Motor neuron (in vitro differentiated cells): ENCODE measurements at regions not wholly inside any gene's neighbourhood (a gene's known extent, or its start where the extent isn't known, plus 50 kb on each side); places are given as distances from the start of the nearest gene placed in this dataset.
A peak's percentile ranks its signal among the peaks of the same experiment; 100 is the strongest.

ENCODE experiments used
- ATAC-seq, 8 experiments: fragments of 200-7000 bp; cut with Tn5 transposase; replicated peaks in 6 of 8; 2 replicates each; pipeline ENCODE4 v1.8.0; 2021; ENCODE audit warnings: mild to moderate bottlenecking in 8 of 8, moderate library complexity in 8 of 8
- H3K27ac ChIP-seq, 2 donors: fragments of 250-450 bp; sonication (Bioruptor Pico); 2 replicates each; pipeline ENCODE4 v1.9.0; 2021; ENCODE audit warnings: antibody characterized with exemption in 2 of 2, mild to moderate bottlenecking in 2 of 2, moderate library complexity in 1 of 2
- H3K4me1 ChIP-seq, 2 donors: fragments of 250-450 bp; sonication (Bioruptor Pico); replicated peaks in 1 of 2; 2 replicates each; pipeline ENCODE4 v1.6.1; 2021; ENCODE audit warnings: antibody characterized with exemption in 2 of 2, mild to moderate bottlenecking in 2 of 2, moderate library complexity in 1 of 2
- H3K4me3 ChIP-seq, 5 donors: fragments of 250-450 bp; sonication (Bioruptor Pico); 2 replicates each; pipeline ENCODE4 v1.9.0; 2021; ENCODE audit warnings: antibody characterized with exemption in 5 of 5, mild to moderate bottlenecking in 5 of 5, moderate library complexity in 4 of 5
- WGBS, 10 experiments: fragments of 450-650 bp; shearing (Covaris generic); methylation state at CpG; one replicate each; pipeline ENCODE4 v1.0.0; 2022; 5-methylcytosine and 5-hydroxymethylcytosine counted together
- in situ Hi-C, 9 experiments: fragments of 400-800 bp; cut with MboI; loops; one replicate each; pipeline ENCODE4 v1.15.0; 2021; ENCODE audit warnings: low sequenced_read_pairs in 9 of 9, low pct_unique_long_range_greater_than_20kb in 2 of 9; ENCODE audit not compliant: unreplicated experiment in 9 of 9

- no peak for ATAC-seq
- WGBS, 10 experiments: 40 to 100% (median 75%) methylated on average over 1 to 6 of the region's 6 CpGs
- Histone ChIP-seq H3K4me1 (no peaks in the 10 kb centered on the region), H3K27ac (no peak overlapping the region), H3K4me3 (no peak overlapping the region)
- in situ Hi-C loops: no loop called here
Measured at GRCh38 chr11:109984634-109985289, 108.4 kb upstream of the ZC3H12C start.

GRCh38 chr11:109986488-109986887 lies 106.7 kb upstream of the ZC3H12C start:
- Histone ChIP-seq H3K4me3 (no peak overlapping the region), H3K4me1 (no peaks in the 10 kb centered on the region), H3K27ac (no peak overlapping the region)
- 67 to 100% (median 81%) methylated on average over 1 of the region's 1 CpG; no CpG with 5 or more reads in 4 of the 10 experiments for WGBS, 10 experiments
- no peak for ATAC-seq
- in situ Hi-C loops: no loop called here

GRCh38 chr11:109991835-109992234 lies 101.4 kb upstream of the ZC3H12C start:
- Histone ChIP-seq H3K27ac (no peak overlapping the region), H3K4me1 (no peaks in the 10 kb centered on the region), H3K4me3 (no peak overlapping the region)
- in situ Hi-C loops: no loop called here
- WGBS, 10 experiments: 20 to 100% (median 91%) methylated on average over 1 of the region's 1 CpG; no CpG with 5 or more reads in 1 of the 10 experiments
- no peak for ATAC-seq

- H3K27ac ChIP-seq: no peak overlapping the region
- ATAC-seq: no peak
- 83 to 100% (median 88%) methylated on average over 1 of the region's 1 CpG; no CpG with 5 or more reads in 6 of the 10 experiments for WGBS, 10 experiments
- no peak overlapping the region for H3K4me3 ChIP-seq
- H3K4me1 ChIP-seq: peaks cover 0 to under 1% of the 10 kb centered on the region in 2 donors
- in situ Hi-C loops: no loop called here
Measured at GRCh38 chr11:109993786-109994185, 99.4 kb upstream of the ZC3H12C start.

GRCh38 chr11:109994907-109995306 lies 98.3 kb upstream of the ZC3H12C start:
- peaks cover 0 to 4% of the 10 kb centered on the region in 2 donors for H3K4me1 ChIP-seq
- H3K27ac ChIP-seq: no peak overlapping the region
- H3K4me3 ChIP-seq: no peak overlapping the region
- ATAC-seq: peak in 2 of 8 experiments; percentile 50 to 94
- in situ Hi-C loops: no loop called here
- WGBS, 10 experiments: 43 to 100% (median 86%) methylated on average over 1 to 5 of the region's 6 CpGs; no CpG with 5 or more reads in 1 of the 10 experiments

GRCh38 chr11:109996060-109996459 lies 97.1 kb upstream of the ZC3H12C start:
- H3K4me1 ChIP-seq: peaks cover 0 to 4% of the 10 kb centered on the region in 2 donors
- H3K4me3 ChIP-seq: no peak overlapping the region
- in situ Hi-C loops: no loop called here
- ATAC-seq: no peak
- H3K27ac ChIP-seq: no peak overlapping the region

DNA sequence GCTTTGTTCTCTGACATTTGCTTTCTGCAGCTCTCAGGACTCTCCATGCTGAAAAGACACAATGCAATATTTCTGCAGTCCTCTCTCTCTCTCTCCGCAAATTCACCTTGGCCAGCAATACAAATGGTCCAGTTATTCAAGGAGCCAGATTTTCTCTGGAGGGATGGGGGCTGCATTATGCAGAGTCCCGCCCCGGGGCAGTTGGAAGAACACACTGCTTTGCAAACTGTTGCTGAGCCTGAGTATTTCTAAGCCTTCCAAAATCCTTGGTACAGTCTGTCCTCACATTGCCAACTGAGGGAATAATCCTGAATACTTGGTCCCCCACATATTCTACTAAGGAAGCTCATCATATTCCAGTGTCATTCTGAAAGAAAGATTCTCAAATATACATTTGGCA lies 94.3 kb upstream of the ZC3H12C start:
- Histone ChIP-seq H3K4me1 (peaks cover 0 to 4% of the 10 kb centered on the region in 2 donors), H3K27ac (no peak overlapping the region), H3K4me3 (no peak overlapping the region)
- peak in 1 of 8 experiments; percentile 18 for ATAC-seq
- 50 to 100% (median 85%) methylated on average over 1 to 3 of the region's 3 CpGs; no CpG with 5 or more reads in 2 of the 10 experiments for WGBS, 10 experiments
- in situ Hi-C loops: no loop called here

GRCh38 chr11:110000031-110000502 lies 93.1 kb upstream of the ZC3H12C start:
- in situ Hi-C loops: no loop called here
- Histone ChIP-seq H3K4me3 (no peak overlapping the region), H3K4me1 (peaks cover 0 to 4% of the 10 kb centered on the region in 2 donors), H3K27ac (no peak overlapping the region)
- ATAC-seq: peak in 5 of 8 experiments; percentile 17 to 94 (median 89)
- 25 to 100% (median 70%) methylated on average over 1 to 6 of the region's 6 CpGs for WGBS, 10 experiments

DNA sequence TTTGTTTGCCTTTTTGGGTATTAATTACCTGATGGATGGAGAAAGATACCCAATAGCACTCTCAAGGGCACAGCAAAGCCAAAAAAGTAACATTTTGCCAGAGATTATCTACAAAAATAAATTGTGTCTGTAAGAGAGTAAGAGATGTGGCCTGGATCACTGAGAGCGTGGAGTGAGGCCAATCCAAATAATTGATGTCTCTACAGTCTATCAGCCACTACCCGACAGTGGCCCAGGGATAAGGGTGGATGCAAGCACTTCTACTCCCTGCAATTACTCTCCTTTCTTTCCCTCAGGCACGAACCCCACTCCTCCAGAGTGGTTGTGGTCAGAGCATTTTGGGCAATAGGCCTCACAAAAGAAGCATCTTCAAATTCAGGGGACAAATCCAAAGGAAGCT lies 92.3 kb upstream of the ZC3H12C start:
- peak in 1 of 8 experiments; percentile 45 for ATAC-seq
- Histone ChIP-seq H3K4me3 (no peak overlapping the region), H3K4me1 (peaks cover 0 to 4% of the 10 kb centered on the region in 2 donors), H3K27ac (no peak overlapping the region)
- in situ Hi-C loops: no loop called here
- 47 to 100% (median 80%) methylated on average over 1 to 3 of the region's 3 CpGs; no CpG with 5 or more reads in 3 of the 10 experiments for WGBS, 10 experiments

DNA sequence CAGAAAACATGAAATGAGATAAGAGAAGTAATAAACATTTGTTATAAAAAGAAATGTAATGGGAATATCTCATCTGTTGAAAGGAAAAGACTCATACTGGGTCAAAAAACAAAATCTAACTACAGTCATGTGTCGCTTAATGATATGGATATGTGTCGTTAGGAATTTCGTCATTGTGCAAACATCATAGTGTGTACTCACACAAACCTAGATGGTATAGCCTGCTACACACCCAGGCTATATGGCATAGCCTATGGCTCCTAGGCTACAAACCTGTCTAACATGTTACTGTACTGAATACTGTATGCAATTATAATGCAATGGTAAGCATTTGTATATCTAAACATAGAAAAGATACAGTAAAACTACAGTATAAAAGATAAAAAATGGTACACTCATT lies 89.8 kb upstream of the ZC3H12C start:
- WGBS, 10 experiments: 64 to 100% (median 92%) methylated on average over 1 to 3 of the region's 3 CpGs; no CpG with 5 or more reads in 1 of the 10 experiments
- Histone ChIP-seq H3K27ac (no peak overlapping the region), H3K4me3 (no peak overlapping the region), H3K4me1 (peaks cover 0 to 4% of the 10 kb centered on the region in 2 donors)
- in situ Hi-C loops: no loop called here
- ATAC-seq: no peak

DNA sequence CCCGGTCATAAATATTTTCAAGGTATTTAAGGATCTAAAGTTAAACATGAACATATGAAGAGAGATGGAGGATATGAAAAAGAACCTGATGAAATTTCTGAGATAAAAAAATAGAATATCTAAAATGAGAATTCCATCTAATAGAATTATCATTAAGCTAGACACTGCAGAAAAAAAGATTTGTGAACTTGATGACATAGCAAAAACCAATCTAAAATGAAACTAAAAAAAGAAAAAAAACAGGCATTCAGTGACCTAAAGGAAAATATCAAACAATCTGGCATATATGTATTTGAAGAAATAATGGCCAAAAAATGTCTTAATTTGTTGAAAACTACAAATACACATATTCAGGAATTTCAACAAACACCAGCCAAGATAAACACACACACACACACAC lies 81.6 kb upstream of the ZC3H12C start:
- 75 to 100% (median 100%) methylated on average over 1 of the region's 1 CpG; no CpG with 5 or more reads in 2 of the 10 experiments for WGBS, 10 experiments
- Histone ChIP-seq H3K4me3 (no peak overlapping the region), H3K27ac (no peak overlapping the region), H3K4me1 (no peaks in the 10 kb centered on the region)
- ATAC-seq: no peak
- in situ Hi-C loops: no loop called here

- no peak overlapping the region for H3K27ac ChIP-seq
- in situ Hi-C loops: no loop called here
- H3K4me3 ChIP-seq: no peak overlapping the region
- no peak for ATAC-seq
- no peaks in the 10 kb centered on the region for H3K4me1 ChIP-seq
Measured at GRCh38 chr11:110015695-110016094, 77.5 kb upstream of the ZC3H12C start.

DNA sequence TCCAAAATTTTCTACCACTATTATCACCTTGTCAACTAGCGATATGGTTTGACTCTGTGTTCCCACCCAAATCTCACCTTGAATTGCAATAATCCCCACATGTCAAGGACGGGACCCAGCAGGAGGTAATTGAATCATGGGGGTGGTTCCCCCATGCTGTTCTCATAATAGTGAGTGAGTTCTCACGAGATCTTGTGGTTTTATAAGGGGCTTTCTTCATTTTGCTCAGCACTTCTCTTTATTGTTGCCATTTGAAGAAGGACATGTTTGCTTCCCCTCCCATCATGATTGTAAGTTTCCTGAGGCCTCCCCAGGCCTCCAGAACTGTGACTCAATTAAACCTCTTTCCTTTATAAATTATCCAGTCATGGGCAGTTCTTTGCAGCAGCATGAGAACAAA lies 73.5 kb upstream of the ZC3H12C start:
- 33 to 100% (median 71%) methylated on average over 1 to 3 of the region's 3 CpGs; no CpG with 5 or more reads in 2 of the 10 experiments for WGBS, 10 experiments
- Histone ChIP-seq H3K4me3 (no peak overlapping the region), H3K4me1 (peaks cover 0 to 5% of the 10 kb centered on the region in 2 donors), H3K27ac (no peak overlapping the region)
- ATAC-seq: no peak
- in situ Hi-C loops: no loop called here

GRCh38 chr11:110022548-110022947 lies 70.6 kb upstream of the ZC3H12C start:
- WGBS, 10 experiments: 50 to 100% (median 100%) methylated on average over 1 of the region's 1 CpG; no CpG with 5 or more reads in 2 of the 10 experiments
- in situ Hi-C loops: no loop called here

More at GRCh38 chr11:110022548-110022947, 70.6 kb upstream of the ZC3H12C start:
- H3K27ac ChIP-seq: no peak overlapping the region
- H3K4me1 ChIP-seq: peaks cover 4 to 13% of the 10 kb centered on the region in 2 donors
- peak in 2 of 8 experiments; percentile 35 to 60 for ATAC-seq
- no peak overlapping the region for H3K4me3 ChIP-seq
